IMR-90 (cell line): ENCODE measurements at regions not wholly inside any gene's neighbourhood (a gene's known extent, or its start where the extent isn't known, plus 50 kb on each side); places are given as distances from the start of the nearest gene placed in this dataset.
"Not testable (repeated sequence)": the region's sequence is repeated elsewhere in the genome, so short reads cannot be mapped to it uniquely, and the experiment has no call there.

Experiments
- ATAC-seq: fragments of 200-7000 bp; cut with Tn5 transposase; 2 replicates; pipeline ENCODE4 v1.9.1; 2020; ENCODE audit warnings: low read depth, mild to moderate bottlenecking, moderate library complexity
- BruUV-seq: library from RNA; stranded (reverse); fragments of 400-500 nt; replicated peaks from 2 replicates; lab custom pipeline; 2021; lab: Mats Ljungman, UMichigan
- CTCF ChIA-PET: fragments of 300-600 bp; formaldehyde crosslinking; extraction: SDS; loops from one replicate; lab custom pipeline; 2021; ENCODE audit warnings: antibody characterized with exemption; lab: Yijun Ruan, JAX
- POLR2A ChIA-PET: fragments of 300-600 bp; sonication (Branson Sonifier 250); formaldehyde crosslinking; loops from one replicate; lab custom pipeline; 2022; ENCODE audit warnings: antibody characterized with exemption; ENCODE audit not compliant: unreplicated experiment; lab: Charles Lee
- DNase-seq: peaks from one replicate; pipeline ENCODE4 v3.0.0; 2013
- H2AFZ ChIP-seq: replicated peaks from 2 replicates; pipeline ENCODE3; 2013; ENCODE audit warnings: low read length, mild to moderate bottlenecking; ENCODE audit not compliant: poor library complexity
- H2AK5ac ChIP-seq: 2 replicates; pipeline ENCODE4 v1.6.1; 2013; ENCODE audit warnings: low read depth, low read length, inconsistent platforms
- H2AK9ac ChIP-seq: replicated peaks from 2 replicates; pipeline ENCODE3; 2013; ENCODE audit warnings: mild to moderate bottlenecking, low read depth, low read length, moderate library complexity; ENCODE audit not compliant: poor library complexity
- H2BK120ac ChIP-seq: 2 replicates; pipeline ENCODE4 v1.6.1; 2013; ENCODE audit warnings: low read depth, low read length, inconsistent platforms
- H2BK15ac ChIP-seq: 3 replicates; pipeline ENCODE4 v1.6.1; 2013; ENCODE audit warnings: low read depth, low read length, inconsistent platforms
- H2BK20ac ChIP-seq: 2 replicates; pipeline ENCODE4 v1.6.1; 2013; ENCODE audit warnings: low read depth, mild to moderate bottlenecking, inconsistent platforms, low read length, moderate library complexity
- H2BK5ac ChIP-seq: 2 replicates; pipeline ENCODE4 v1.6.1; 2013; ENCODE audit warnings: mild to moderate bottlenecking, low read depth, low read length, inconsistent platforms; ENCODE audit not compliant: poor library complexity, severe bottlenecking
- H3K14ac ChIP-seq: replicated peaks from 2 replicates; pipeline ENCODE4 v1.6.1; 2013; ENCODE audit warnings: low read depth, low read length, inconsistent platforms
- H3K18ac ChIP-seq: 2 replicates; pipeline ENCODE4 v1.6.1; 2013; ENCODE audit warnings: low read depth, low read length, control low read depth
- H3K23ac ChIP-seq: 2 replicates; pipeline ENCODE4 v1.6.1; 2013; ENCODE audit warnings: low read depth, low read length, inconsistent platforms
- H3K27ac ChIP-seq: 2 replicates; pipeline ENCODE4 v1.5.1; 2013; ENCODE audit warnings: mild to moderate bottlenecking, control low read depth, low read length; ENCODE audit not compliant: insufficient read depth
- H3K27me3 ChIP-seq: 2 replicates; pipeline ENCODE4 v1.6.1; 2013; ENCODE audit warnings: low read length; ENCODE audit not compliant: control insufficient read depth, insufficient read depth
- H3K36me3 ChIP-seq: 2 replicates; pipeline ENCODE4 v1.6.1; 2013; ENCODE audit warnings: low read length, mixed read lengths; ENCODE audit not compliant: control insufficient read depth, insufficient read depth
- H3K4ac ChIP-seq: 2 replicates; pipeline ENCODE4 v1.6.1; 2013; ENCODE audit warnings: low read depth, low read length, inconsistent platforms
- H3K4me1 ChIP-seq: 2 replicates; pipeline ENCODE4 v1.6.1; 2013; ENCODE audit warnings: low read length, mixed read lengths; ENCODE audit not compliant: control insufficient read depth, insufficient read depth
- H3K4me2 ChIP-seq: 2 replicates; pipeline ENCODE4 v1.6.1; 2013; ENCODE audit warnings: low read depth, mild to moderate bottlenecking, control low read depth, low read length, moderate library complexity
- H3K4me3 ChIP-seq: 2 replicates; pipeline ENCODE4 v1.5.1; 2013; ENCODE audit warnings: low read depth, mild to moderate bottlenecking, control low read depth, low read length, moderate library complexity; ENCODE audit not compliant: insufficient read depth
- H3K56ac ChIP-seq: 2 replicates; pipeline ENCODE4 v1.6.1; 2013; ENCODE audit warnings: low read length, inconsistent platforms; ENCODE audit not compliant: insufficient read depth; ENCODE audit errors: extremely low read depth
- H3K79me1 ChIP-seq, 2 experiments: 2 replicates each; pipeline ENCODE4 v1.6.1; 2013; ENCODE audit warnings: low read length in 2 of 2, inconsistent platforms in 1 of 2, low read depth in 1 of 2
- H3K9ac ChIP-seq: 2 replicates; pipeline ENCODE4 v1.6.1; 2013; ENCODE audit warnings: low read depth, low read length, control low read depth
- H3K9me1 ChIP-seq: 2 replicates; pipeline ENCODE4 v1.6.1; 2013; ENCODE audit warnings: low read length, inconsistent platforms; ENCODE audit not compliant: insufficient read depth
- H3K9me3 ChIP-seq: 2 replicates; pipeline ENCODE4 v1.6.1; 2013; ENCODE audit warnings: low read length; ENCODE audit not compliant: control insufficient read depth, insufficient read depth
- H4K20me1 ChIP-seq: 2 replicates; pipeline ENCODE4 v1.6.1; 2013; ENCODE audit warnings: low read length, inconsistent platforms; ENCODE audit not compliant: insufficient read depth
- H4K5ac ChIP-seq: 2 replicates; pipeline ENCODE4 v1.6.1; 2013; ENCODE audit warnings: mild to moderate bottlenecking, low read depth, low read length, control low read depth
- H4K8ac ChIP-seq, 2 experiments: 2 replicates each; pipeline ENCODE4 v1.6.1; 2013; ENCODE audit warnings: low read depth in 2 of 2, low read length in 2 of 2, control low read depth in 1 of 2, inconsistent platforms in 1 of 2
- H4K91ac ChIP-seq: 2 replicates; pipeline ENCODE4 v1.6.1; 2013; ENCODE audit warnings: low read depth, low read length, inconsistent platforms; ENCODE audit not compliant: insufficient read depth
- WGBS, 2 experiments: methylation state at CpG; one replicate each; pipeline versions ENCODE4 v1.1.5 to v1.1.7; 2013; ENCODE audit warnings: missing lambda C conversion rate in 2 of 2; ENCODE audit not compliant: insufficient read length in 1 of 2; ENCODE audit errors: extremely low coverage in 2 of 2; 5-methylcytosine and 5-hydroxymethylcytosine counted together
- dilution Hi-C: fragments of 300-500 bp; cut with HindIII; formaldehyde crosslinking; loops from one replicate; pipeline ENCODE4 v1.14.3; 2018; ENCODE audit warnings: low sequenced_read_pairs; ENCODE audit not compliant: unreplicated experiment
- in situ Hi-C: fragments of 300-500 bp; cut with MboI; formaldehyde crosslinking; loops from 3 replicates; pipeline ENCODE4 v1.14.3; 2019; ENCODE audit warnings: low sequenced_read_pairs, inconsistent platforms, mixed read lengths
- intact Hi-C: fragments of 100-400 bp; cut with micrococcal nuclease; formaldehyde crosslinking; loops from 2 replicates; pipeline ENCODE4 v1.10.0; 2022

DNA sequence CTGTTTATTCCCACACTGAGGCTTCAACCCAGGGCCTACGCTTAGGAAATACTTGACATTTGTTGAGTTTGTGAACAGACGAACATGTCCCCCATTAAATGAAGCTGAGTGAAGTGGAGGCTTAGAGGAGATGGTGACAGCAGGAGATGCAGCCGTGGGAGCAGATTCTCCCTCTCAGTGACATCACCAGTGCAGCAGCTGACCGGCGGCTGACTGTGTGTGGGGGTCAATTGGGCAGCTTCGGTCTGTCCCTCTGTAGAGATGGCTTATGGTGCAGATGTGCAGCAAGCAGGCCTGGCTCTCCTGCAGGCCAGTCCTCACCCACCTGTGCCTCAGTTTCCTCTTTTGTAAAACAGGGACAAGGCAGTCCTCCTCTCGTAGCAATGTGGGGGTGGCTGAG lies 201.8 kb downstream of the RTP5 start:
- H4K20me1 ChIP-seq, H2BK20ac ChIP-seq, POLR2A ChIA-PET, H3K23ac ChIP-seq, H2BK5ac ChIP-seq, H3K4me2 ChIP-seq, DNase-seq, ATAC-seq, H2AFZ ChIP-seq, H3K27me3 ChIP-seq, H3K4ac ChIP-seq, H3K14ac ChIP-seq, H2BK120ac ChIP-seq, intact Hi-C loops, H4K91ac ChIP-seq, H2BK15ac ChIP-seq, H3K4me3 ChIP-seq, in situ Hi-C loops, BruUV-seq, H2AK5ac ChIP-seq, H3K9ac ChIP-seq, CTCF ChIA-PET, H4K5ac ChIP-seq, H3K79me1 ChIP-seq, H3K18ac ChIP-seq, H3K9me3 ChIP-seq, H3K36me3 ChIP-seq, H2AK9ac ChIP-seq, H3K27ac ChIP-seq, H3K56ac ChIP-seq, H3K9me1 ChIP-seq, H4K8ac ChIP-seq, dilution Hi-C loops: not testable (repeated sequence)
- WGBS, 2 experiments: no CpG with 5 or more reads among the region's 7 CpGs
- H3K4me1 ChIP-seq: peaks cover 18% of the 10 kb centered on the region

DNA sequence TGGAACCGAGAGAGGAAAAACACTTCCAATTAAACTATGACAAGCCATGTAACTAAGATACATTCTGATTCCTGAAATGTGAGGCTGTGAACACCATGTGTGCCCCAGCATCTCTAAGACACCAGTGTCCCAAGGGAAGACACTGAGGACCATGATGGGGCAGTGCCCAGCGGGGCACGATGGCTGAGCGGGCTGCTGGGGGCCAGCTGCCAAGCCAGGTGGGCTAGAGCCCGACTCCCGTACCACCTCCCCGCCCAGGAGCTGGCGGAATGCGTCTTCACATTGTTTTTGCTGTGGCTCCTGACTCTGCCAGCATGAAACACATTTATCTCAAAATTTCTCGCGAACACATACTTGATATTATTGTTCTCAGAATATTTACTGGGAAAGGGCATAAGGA lies 202.4 kb downstream of the RTP5 start:
- H3K27ac ChIP-seq, H4K5ac ChIP-seq, H3K14ac ChIP-seq, H2AK5ac ChIP-seq, H2BK120ac ChIP-seq, dilution Hi-C loops, H4K8ac ChIP-seq, H3K4ac ChIP-seq, H3K9me3 ChIP-seq, H3K4me2 ChIP-seq, POLR2A ChIA-PET, H2AFZ ChIP-seq, H3K36me3 ChIP-seq, H2AK9ac ChIP-seq, H3K27me3 ChIP-seq, H3K4me3 ChIP-seq, H2BK20ac ChIP-seq, H4K20me1 ChIP-seq, DNase-seq, intact Hi-C loops, BruUV-seq, H3K79me1 ChIP-seq, H4K91ac ChIP-seq, H3K9me1 ChIP-seq, H3K9ac ChIP-seq, H2BK5ac ChIP-seq, H3K56ac ChIP-seq, CTCF ChIA-PET, in situ Hi-C loops, H3K18ac ChIP-seq, H2BK15ac ChIP-seq, H3K23ac ChIP-seq, ATAC-seq: not testable (repeated sequence)
- peaks cover 18% of the 10 kb centered on the region for H3K4me1 ChIP-seq
- WGBS, 2 experiments: no CpG with 5 or more reads among the region's 11 CpGs
